ENCODE measurements at regions not wholly inside any gene's neighbourhood (a gene's known extent, or its start where the extent isn't known, plus 50 kb on each side); places are given as distances from the start of the nearest gene placed in this dataset.

DNA sequence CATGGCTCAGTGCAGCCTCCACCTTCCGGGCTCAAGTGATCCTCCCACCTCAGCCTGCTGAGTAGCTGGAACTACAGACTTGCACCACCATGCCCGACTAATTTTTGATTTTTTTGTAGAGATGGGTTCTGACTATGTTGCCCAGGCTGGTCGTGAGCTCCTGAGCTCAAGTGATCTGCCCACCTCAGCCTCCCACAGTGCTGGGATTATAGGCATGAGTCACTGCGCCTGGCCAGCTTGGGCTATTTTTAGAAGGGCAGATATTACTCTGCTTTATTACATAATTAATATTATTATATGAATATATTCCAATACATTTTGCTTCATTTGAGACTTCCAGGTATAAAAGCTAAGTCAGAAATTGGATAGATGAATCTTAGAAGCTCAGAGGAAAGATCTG is 143.7 kb upstream of the ANK2 start:
- Histone ChIP-seq H3K36me3 (ENCODE audit: control insufficient read depth, insufficient read depth, low read length) (no peaks in the 10 kb centered on the region), H3K4me3 (ENCODE audit: low read depth, low read length) (no peak overlapping the region), H3K27me3 (ENCODE audit: control insufficient read depth, insufficient read depth, low read length) (no peaks in the 10 kb centered on the region)
- TF ChIP-seq, protein P1, sequence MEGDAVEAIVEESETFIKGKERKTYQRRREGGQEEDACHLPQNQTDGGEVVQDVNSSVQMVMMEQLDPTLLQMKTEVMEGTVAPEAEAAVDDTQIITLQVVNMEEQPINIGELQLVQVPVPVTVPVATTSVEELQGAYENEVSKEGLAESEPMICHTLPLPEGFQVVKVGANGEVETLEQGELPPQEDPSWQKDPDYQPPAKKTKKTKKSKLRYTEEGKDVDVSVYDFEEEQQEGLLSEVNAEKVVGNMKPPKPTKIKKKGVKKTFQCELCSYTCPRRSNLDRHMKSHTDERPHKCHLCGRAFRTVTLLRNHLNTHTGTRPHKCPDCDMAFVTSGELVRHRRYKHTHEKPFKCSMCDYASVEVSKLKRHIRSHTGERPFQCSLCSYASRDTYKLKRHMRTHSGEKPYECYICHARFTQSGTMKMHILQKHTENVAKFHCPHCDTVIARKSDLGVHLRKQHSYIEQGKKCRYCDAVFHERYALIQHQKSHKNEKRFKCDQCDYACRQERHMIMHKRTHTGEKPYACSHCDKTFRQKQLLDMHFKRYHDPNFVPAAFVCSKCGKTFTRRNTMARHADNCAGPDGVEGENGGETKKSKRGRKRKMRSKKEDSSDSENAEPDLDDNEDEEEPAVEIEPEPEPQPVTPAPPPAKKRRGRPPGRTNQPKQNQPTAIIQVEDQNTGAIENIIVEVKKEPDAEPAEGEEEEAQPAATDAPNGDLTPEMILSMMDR (IDR thresholded peaks at IDR 0.05; ENCODE audit: insufficient read depth, low read length, poor library complexity, severe bottlenecking): no peak
- no peak for DNase-seq (ENCODE audit: low read depth)

DNA sequence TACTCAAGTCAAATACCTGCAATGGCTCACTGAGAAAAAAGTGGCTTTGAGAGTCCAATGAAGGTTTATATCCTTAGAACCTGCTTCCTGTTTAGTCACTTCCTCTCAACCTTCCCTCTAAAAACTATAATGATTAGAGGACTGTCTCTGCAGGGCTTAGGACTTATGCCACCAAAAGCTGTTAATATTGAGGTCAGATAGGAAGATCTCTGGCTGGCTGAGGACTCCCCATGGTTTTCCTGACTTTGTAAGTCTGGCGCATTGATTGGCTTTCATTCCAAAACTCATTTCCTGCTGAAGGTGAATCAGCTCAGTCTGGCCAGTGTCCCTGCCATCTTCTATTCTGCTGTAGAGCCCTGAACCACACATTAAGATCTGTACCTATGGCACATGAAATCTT is 140.9 kb upstream of the ANK2 start:
- Histone ChIP-seq H3K27me3 (ENCODE audit: control insufficient read depth, insufficient read depth, low read length) (no peaks in the 10 kb centered on the region), H3K4me3 (ENCODE audit: low read depth, low read length) (no peak overlapping the region), H3K36me3 (ENCODE audit: control insufficient read depth, insufficient read depth, low read length) (no peaks in the 10 kb centered on the region)
- DNase-seq (ENCODE audit: low read depth): no peak
- TF ChIP-seq, protein P1 (IDR thresholded peaks at IDR 0.05; ENCODE audit: insufficient read depth, low read length, poor library complexity, severe bottlenecking): no peak

GRCh38 chr4:112910109-112910736 is 139.2 kb upstream of the ANK2 start:
- Histone ChIP-seq H3K36me3 (ENCODE audit: control insufficient read depth, insufficient read depth, low read length) (no peaks in the 10 kb centered on the region), H3K4me3 (ENCODE audit: low read depth, low read length) (no peak overlapping the region), H3K27me3 (ENCODE audit: control insufficient read depth, insufficient read depth, low read length) (no peaks in the 10 kb centered on the region)
- TF ChIP-seq, protein P1 (IDR thresholded peaks at IDR 0.05; ENCODE audit: insufficient read depth, low read length, poor library complexity, severe bottlenecking): no peak
- DNase-seq (ENCODE audit: low read depth): no peak

GRCh38 chr4:112916868-112917267 is 132.6 kb upstream of the ANK2 start:
- no peak overlapping the region for H3K4me3 ChIP-seq (ENCODE audit: low read depth, low read length)
- H3K27me3 ChIP-seq (ENCODE audit: control insufficient read depth, insufficient read depth, low read length): no peaks in the 10 kb centered on the region
- no peak for DNase-seq (ENCODE audit: low read depth)
- no peaks in the 10 kb centered on the region for H3K36me3 ChIP-seq (ENCODE audit: control insufficient read depth, insufficient read depth, low read length)
- TF ChIP-seq, protein P1 (IDR thresholded peaks at IDR 0.05; ENCODE audit: insufficient read depth, low read length, poor library complexity, severe bottlenecking): no peak

- TF ChIP-seq, protein P1 (IDR thresholded peaks at IDR 0.05; ENCODE audit: insufficient read depth, low read length, poor library complexity, severe bottlenecking): no peak
- no peak for DNase-seq (ENCODE audit: low read depth)
- Histone ChIP-seq H3K4me3 (ENCODE audit: low read depth, low read length) (no peak overlapping the region), H3K27me3 (ENCODE audit: control insufficient read depth, insufficient read depth, low read length) (no peaks in the 10 kb centered on the region), H3K36me3 (ENCODE audit: control insufficient read depth, insufficient read depth, low read length) (no peaks in the 10 kb centered on the region)
Observed at GRCh38 chr4:112923516-112923915, 125.9 kb upstream of the ANK2 start.

DNA sequence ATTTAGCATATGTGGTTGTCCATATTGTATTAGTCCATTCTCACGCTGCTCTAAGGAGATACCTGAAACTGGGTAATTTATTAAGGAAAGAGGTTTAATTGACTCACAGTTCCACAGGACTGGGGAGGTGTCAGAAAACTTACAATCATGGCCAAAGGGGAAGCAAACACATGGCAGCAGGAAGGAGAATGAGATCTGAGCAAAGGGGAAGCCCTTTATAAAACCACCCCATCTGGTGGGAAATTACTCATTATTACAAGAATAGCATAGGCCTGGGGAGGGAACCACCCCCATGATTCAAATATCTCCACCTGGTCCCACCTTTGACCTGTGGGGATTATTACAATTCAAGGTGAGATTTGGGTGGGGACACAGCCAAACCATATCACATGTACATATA is 122.6 kb upstream of the ANK2 start:
- H3K27me3 ChIP-seq (ENCODE audit: control insufficient read depth, insufficient read depth, low read length): no peaks in the 10 kb centered on the region
- TF ChIP-seq, protein P1 (IDR thresholded peaks at IDR 0.05; ENCODE audit: insufficient read depth, low read length, poor library complexity, severe bottlenecking): no peak
- no peak for DNase-seq (ENCODE audit: low read depth)
- H3K4me3 ChIP-seq (ENCODE audit: low read depth, low read length): no peak overlapping the region
- no peaks in the 10 kb centered on the region for H3K36me3 ChIP-seq (ENCODE audit: control insufficient read depth, insufficient read depth, low read length)

All from kidney epithelial cell (primary cell).